SK-N-SH (cell line): ENCODE measurements at regions not wholly inside any gene's neighbourhood (a gene's known extent, or its start where the extent isn't known, plus 50 kb on each side); places are given as distances from the start of the nearest gene placed in this dataset.

Source experiments
- CTCF ChIA-PET: fragments of 300-600, 350-600 bp; formaldehyde crosslinking; extraction: SDS; loops from one replicate; lab custom pipeline; 2021; lab: Yijun Ruan, JAX
- POLR2A ChIA-PET: fragments of 350-600 bp; sonication (Branson Sonifier 250); formaldehyde crosslinking; extraction: SDS; loops from one replicate; lab custom pipeline; 2020; ENCODE audit warnings: antibody characterized with exemption, inconsistent platforms; lab: Yijun Ruan, JAX
- DNase-seq: peaks from one replicate; pipeline ENCODE4 v3.0.0; 2012
- H2AFZ ChIP-seq: fragments of 200-600 bp; sonication (generic); 2 replicates; pipeline ENCODE4 v1.8.1; 2016; ENCODE audit warnings: antibody characterized with exemption, mild to moderate bottlenecking, low read depth
- H3F3A ChIP-seq: fragments of 200-600 bp; sonication (generic); replicated peaks from 2 replicates; pipeline ENCODE3; 2016; ENCODE audit warnings: antibody characterized with exemption, mild to moderate bottlenecking; ENCODE audit not compliant: insufficient read depth
- H3K27ac ChIP-seq, 2 experiments: fragments of 200-500 bp in 1 of 2; fragments of 200-600 bp in 1 of 2; sonication (Bioruptor generic) in 1 of 2; sonication (generic), shearing (Covaris generic) in 1 of 2; 2 replicates each; pipeline versions ENCODE4 v1.5.1 to v1.6.1; 2014 to 2016; ENCODE audit warnings: low read depth in 2 of 2, inconsistent platforms in 1 of 2, low read length in 1 of 2, mild to moderate bottlenecking in 1 of 2, mixed read lengths in 1 of 2
- H3K27me3 ChIP-seq: fragments of 200-600 bp; sonication (generic), shearing (Covaris generic); 2 replicates; pipeline ENCODE4 v1.6.1; 2016; ENCODE audit warnings: mixed run types; ENCODE audit not compliant: insufficient read depth
- H3K36me3 ChIP-seq, 2 experiments: fragments of 200-500 bp in 1 of 2; fragments of 200-600 bp in 1 of 2; sonication (Bioruptor generic) in 1 of 2; sonication (generic) in 1 of 2; replicated peaks in 1 of 2; 2 replicates each; pipeline versions ENCODE3 to v1.5.1; 2014 to 2016; ENCODE audit warnings: low read length in 1 of 2, mild to moderate bottlenecking in 1 of 2; ENCODE audit not compliant: insufficient read depth in 2 of 2, control insufficient read depth in 1 of 2
- H3K4me1 ChIP-seq, 2 experiments: fragments of 200-500 bp in 1 of 2; fragments of 200-600 bp in 1 of 2; sonication (Bioruptor generic) in 1 of 2; sonication (generic), shearing (Covaris generic) in 1 of 2; 2 replicates each; pipeline versions ENCODE4 v1.5.1 to v1.6.1; 2014 to 2016; ENCODE audit warnings: low read depth in 1 of 2, low read length in 1 of 2, mixed run types in 1 of 2; ENCODE audit not compliant: insufficient read depth in 2 of 2, control insufficient read depth in 1 of 2
- H3K4me2 ChIP-seq: fragments of 200-600 bp; sonication (generic), shearing (Covaris generic); 2 replicates; pipeline ENCODE4 v1.6.1; 2017; ENCODE audit warnings: mixed run types
- H3K4me3 ChIP-seq, 2 experiments: fragments of 200-500 bp in 1 of 2; fragments of 200-600 bp in 1 of 2; sonication (Bioruptor generic) in 1 of 2; sonication (generic), shearing (Covaris generic) in 1 of 2; 2 replicates each; pipeline versions ENCODE4 v1.5.1 to v1.8.1; 2014 to 2016; ENCODE audit warnings: low read depth in 2 of 2, inconsistent platforms in 1 of 2, low read length in 1 of 2, mild to moderate bottlenecking in 1 of 2, mixed read lengths in 1 of 2, moderate library complexity in 1 of 2
- H3K79me2 ChIP-seq: fragments of 200-600 bp; sonication (generic); 2 replicates; pipeline ENCODE4 v1.8.1; 2017; ENCODE audit warnings: mild to moderate bottlenecking; ENCODE audit not compliant: insufficient read depth
- H3K9ac ChIP-seq: fragments of 200-600 bp; sonication (generic); 2 replicates; pipeline ENCODE4 v1.6.1; 2017; ENCODE audit warnings: mixed run types
- H3K9me2 ChIP-seq: fragments of 200-600 bp; sonication (generic); 2 replicates; pipeline ENCODE4 v1.6.1; 2017; ENCODE audit warnings: mixed run types
- H3K9me3 ChIP-seq: fragments of 200-600 bp; sonication (generic); 2 replicates; pipeline ENCODE4 v1.6.1; 2017; ENCODE audit warnings: mixed run types, mild to moderate bottlenecking, moderate library complexity
- H4K20me1 ChIP-seq: fragments of 200-600 bp; sonication (generic); 2 replicates; pipeline ENCODE4 v1.6.1; 2017; ENCODE audit warnings: mild to moderate bottlenecking, mixed run types; ENCODE audit not compliant: insufficient read depth
- CHD2 ChIP-seq: fragments of 150-350 bp; IDR thresholded peaks from 2 replicates; pipeline ENCODE4 v1.6.1; 2018; ENCODE audit warnings: low read length; ENCODE audit not compliant: partially characterized antibody
- EZH2phosphoT487 ChIP-seq: fragments of 200-600 bp; sonication (generic); IDR thresholded peaks from 2 replicates; pipeline ENCODE4 v1.6.1; 2017; ENCODE audit warnings: low read depth, mixed run types, mild to moderate bottlenecking, antibody characterized with exemption, moderate library complexity, borderline replicate concordance
- FOSL2 ChIP-seq: IDR thresholded peaks from 2 replicates; pipeline ENCODE4 v1.4.0; 2012; ENCODE audit warnings: low read depth, mild to moderate bottlenecking, moderate library complexity, borderline replicate concordance
- FOXJ3 ChIP-seq: sonication (generic); formaldehyde crosslinking; IDR thresholded peaks from 2 replicates; pipeline ENCODE4 v1.5.1; 2020; ENCODE audit warnings: mild to moderate bottlenecking, missing genetic modification reagents
- GABPA ChIP-seq: IDR thresholded peaks from 2 replicates; pipeline ENCODE4 v1.4.0; 2012; ENCODE audit warnings: low read depth, mild to moderate bottlenecking
- JUND ChIP-seq: IDR thresholded peaks from 2 replicates; pipeline ENCODE4 v1.4.0; 2012
- MXI1 ChIP-seq: IDR thresholded peaks from 2 replicates; pipeline ENCODE4 v1.6.1; 2012; ENCODE audit warnings: mild to moderate bottlenecking, low read depth, low read length, improper control_type of control experiment
- NFIC ChIP-seq: IDR thresholded peaks from 2 replicates; pipeline ENCODE4 v1.4.0; 2012; ENCODE audit warnings: borderline replicate concordance
- PBX3 ChIP-seq: IDR thresholded peaks from 2 replicates; pipeline ENCODE4; 2012
- RAD21 ChIP-seq: IDR thresholded peaks from 2 replicates; pipeline ENCODE4 v1.6.1; 2012; ENCODE audit warnings: mild to moderate bottlenecking, low read length
- RCOR1 ChIP-seq: fragments of 150-350 bp; IDR thresholded peaks from 2 replicates; pipeline ENCODE4 v1.6.1; 2017; ENCODE audit warnings: antibody characterized with exemption, low read length
- SMC3 ChIP-seq: IDR thresholded peaks from 2 replicates; pipeline ENCODE4 v1.6.1; 2012; ENCODE audit warnings: low read depth, low read length, improper control_type of control experiment
- TAF1 ChIP-seq: IDR thresholded peaks from 2 replicates; pipeline ENCODE4 v1.6.1; 2012; ENCODE audit warnings: low read depth, mild to moderate bottlenecking, low read length, moderate library complexity, borderline replicate concordance
- WGBS: methylation state at CpG from one replicate; pipeline ENCODE4 v1.1.6; 2017; ENCODE audit warnings: low lambda C conversion rate; 5-methylcytosine and 5-hydroxymethylcytosine counted together
- TF ChIP-seq, protein P1 (sequence below): fragments of 150-350 bp; IDR thresholded peaks from 2 replicates; pipeline ENCODE4 v1.6.1; 2016; ENCODE audit warnings: mild to moderate bottlenecking, low read depth, low read length
- TF ChIP-seq, protein P2 (sequence below): IDR thresholded peaks from 2 replicates; pipeline ENCODE4 v1.4.0; 2012; ENCODE audit warnings: low read depth

- Histone ChIP-seq H3K27me3 (no peaks in the 10 kb centered on the region), H4K20me1 (no peaks in the 10 kb centered on the region), H3K4me1 (no peaks in the 10 kb centered on the region; a peak in 1 of 4 replicates), H3K79me2 (no peaks in the 10 kb centered on the region), H3K27ac (no peak overlapping the region), H2AFZ (no peak overlapping the region), H3K4me3 (no peak overlapping the region), H3K9me2 (no peaks in the 10 kb centered on the region), H3K4me2 (no peak overlapping the region), H3K36me3 (no peaks in the 10 kb centered on the region), H3K9ac (no peak overlapping the region), H3K9me3 (no peaks in the 10 kb centered on the region), H3F3A (no peaks in the 10 kb centered on the region)
- CTCF ChIA-PET: no interaction called here
- 44% methylated on average over 9 of the region's 10 CpGs for WGBS
- no peak for TF ChIP-seq MXI1
- no peak for TF ChIP-seq FOSL2
- DNase-seq: no peak
- POLR2A ChIA-PET: no interaction called here
Observed at GRCh38 chr22:47691152-47691895, 928.9 kb downstream of the TBC1D22A start.

GRCh38 chr22:47690586-47690985 lies 928.1 kb downstream of the TBC1D22A start:
- Histone ChIP-seq H3K36me3 (no peaks in the 10 kb centered on the region), H2AFZ (no peak overlapping the region), H3K79me2 (no peaks in the 10 kb centered on the region), H3K9me2 (no peaks in the 10 kb centered on the region), H3K4me3 (no peak overlapping the region), H3K27ac (no peak overlapping the region), H3K27me3 (no peaks in the 10 kb centered on the region), H3F3A (no peaks in the 10 kb centered on the region), H3K9ac (no peak overlapping the region), H3K4me2 (no peak overlapping the region), H4K20me1 (no peaks in the 10 kb centered on the region), H3K9me3 (no peaks in the 10 kb centered on the region), H3K4me1 (no peaks in the 10 kb centered on the region; a peak in 1 of 4 replicates)
- ChIA-PET POLR2A (no interaction called here), CTCF (no interaction called here)
- DNase-seq: no peak
- 66% methylated on average over 4 of the region's 4 CpGs for WGBS
- TF ChIP-seq RCOR1 (no peak), RAD21 (no peak), PBX3 (no peak), MXI1 (no peak), EZH2phosphoT487 (no peak), FOXJ3 (no peak), JUND (no peak), SMC3 (no peak), CHD2 (no peak), GABPA (no peak), NFIC (no peak), TAF1 (no peak)
- TF ChIP-seq, protein P1, sequence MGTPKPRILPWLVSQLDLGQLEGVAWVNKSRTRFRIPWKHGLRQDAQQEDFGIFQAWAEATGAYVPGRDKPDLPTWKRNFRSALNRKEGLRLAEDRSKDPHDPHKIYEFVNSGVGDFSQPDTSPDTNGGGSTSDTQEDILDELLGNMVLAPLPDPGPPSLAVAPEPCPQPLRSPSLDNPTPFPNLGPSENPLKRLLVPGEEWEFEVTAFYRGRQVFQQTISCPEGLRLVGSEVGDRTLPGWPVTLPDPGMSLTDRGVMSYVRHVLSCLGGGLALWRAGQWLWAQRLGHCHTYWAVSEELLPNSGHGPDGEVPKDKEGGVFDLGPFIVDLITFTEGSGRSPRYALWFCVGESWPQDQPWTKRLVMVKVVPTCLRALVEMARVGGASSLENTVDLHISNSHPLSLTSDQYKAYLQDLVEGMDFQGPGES: no peak
- TF ChIP-seq, protein P2, sequence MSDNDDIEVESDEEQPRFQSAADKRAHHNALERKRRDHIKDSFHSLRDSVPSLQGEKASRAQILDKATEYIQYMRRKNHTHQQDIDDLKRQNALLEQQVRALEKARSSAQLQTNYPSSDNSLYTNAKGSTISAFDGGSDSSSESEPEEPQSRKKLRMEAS: no peak
